DOHH2 (cell line): ENCODE measurements at regions not wholly inside any gene's neighbourhood (a gene's known extent, or its start where the extent isn't known, plus 50 kb on each side); places are given as distances from the start of the nearest gene placed in this dataset.

ENCODE experiments used
- H3F3A ChIP-seq: fragments of 200-600 bp; sonication (generic), shearing (Covaris generic); 2 replicates; pipeline ENCODE4 v1.6.0; 2016; ENCODE audit warnings: antibody characterized with exemption, mild to moderate bottlenecking; ENCODE audit not compliant: control insufficient read depth, insufficient read depth
- H3K27ac ChIP-seq: fragments of 200-600 bp; sonication (generic); 2 replicates; pipeline ENCODE4 v1.5.1; 2014; ENCODE audit warnings: low read depth, mild to moderate bottlenecking, low read length, moderate library complexity
- H3K27me3 ChIP-seq: fragments of 200-600 bp; sonication (generic); 2 replicates; pipeline ENCODE4 v1.6.1; 2014; ENCODE audit warnings: mild to moderate bottlenecking, low read length, mixed read lengths; ENCODE audit not compliant: control insufficient read depth
- H3K36me3 ChIP-seq: fragments of 200-600 bp; sonication (generic); 2 replicates; pipeline ENCODE4 v1.6.1; 2014; ENCODE audit warnings: mild to moderate bottlenecking, low read length, moderate library complexity, mixed read lengths; ENCODE audit not compliant: control insufficient read depth
- H3K4me1 ChIP-seq: fragments of 200-600 bp; sonication (generic); 2 replicates; pipeline ENCODE4 v1.6.1; 2014; ENCODE audit warnings: mild to moderate bottlenecking, low read length, mixed read lengths; ENCODE audit not compliant: control insufficient read depth
- H3K4me2 ChIP-seq: fragments of 200-600 bp; sonication (generic); 2 replicates; pipeline ENCODE4 v1.6.0; 2014; ENCODE audit warnings: mild to moderate bottlenecking, low read length, moderate library complexity
- H3K4me3 ChIP-seq: fragments of 200-600 bp; sonication (generic); 2 replicates; pipeline ENCODE4 v1.5.1; 2014; ENCODE audit warnings: mild to moderate bottlenecking, low read length, mixed read lengths
- H3K79me2 ChIP-seq: fragments of 200-600 bp; sonication (generic); 2 replicates; pipeline ENCODE4 v1.6.1; 2014; ENCODE audit warnings: mild to moderate bottlenecking, low read length, mixed read lengths; ENCODE audit not compliant: control insufficient read depth
- H3K9me2 ChIP-seq: fragments of 200-600 bp; sonication (generic); replicated peaks from 2 replicates; pipeline ENCODE4 v1.6.1; 2014; ENCODE audit warnings: mild to moderate bottlenecking, low read length, mixed read lengths; ENCODE audit not compliant: control insufficient read depth
- H3K9me3 ChIP-seq: fragments of 200-600 bp; sonication (generic); 2 replicates; pipeline ENCODE4 v1.6.1; 2014; ENCODE audit warnings: antibody characterized with exemption, low read length, mixed read lengths; ENCODE audit not compliant: control insufficient read depth, insufficient read depth
- H4K20me1 ChIP-seq: fragments of 200-600 bp; sonication (generic); 2 replicates; pipeline ENCODE4 v1.6.0; 2014; ENCODE audit warnings: low read depth, mild to moderate bottlenecking, antibody characterized with exemption, low read length, moderate library complexity; ENCODE audit not compliant: control insufficient read depth, insufficient read depth
- EZH2phosphoT487 ChIP-seq: fragments of 200-600 bp; sonication (generic); IDR thresholded peaks from 2 replicates; pipeline ENCODE4 v1.6.1; 2017; ENCODE audit warnings: borderline replicate concordance, mild to moderate bottlenecking, antibody characterized with exemption, low read length, moderate library complexity, mixed read lengths
- TF ChIP-seq, protein P1 (sequence below): fragments of 200-600 bp; sonication (generic); IDR thresholded peaks from one replicate; pipeline ENCODE4 v1.5.1; 2014; ENCODE audit warnings: antibody characterized with exemption, mild to moderate bottlenecking, low read depth, low read length; ENCODE audit not compliant: poor library complexity, severe bottlenecking

DNA sequence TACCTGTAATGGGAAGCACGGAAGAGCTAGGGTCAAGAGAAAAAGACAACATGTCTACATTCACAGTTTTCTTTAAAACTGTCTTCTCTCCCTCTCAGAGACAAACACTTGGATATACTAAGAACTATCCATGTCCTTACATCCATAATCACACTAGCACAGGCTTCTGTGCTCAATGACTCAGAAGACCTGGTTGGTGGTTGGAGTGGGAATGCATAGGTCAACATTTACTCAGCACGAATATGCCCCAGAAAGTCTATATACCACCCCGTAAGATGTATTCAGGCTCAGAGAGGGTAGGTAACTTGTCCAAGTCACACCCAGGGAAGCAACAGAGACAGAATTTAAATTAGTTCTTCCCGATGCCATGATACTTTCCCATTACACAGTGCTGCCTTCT is 891.1 kb downstream of the TUSC7 start:
- no peak overlapping the region for H3K4me2 ChIP-seq
- TF ChIP-seq, protein P1, sequence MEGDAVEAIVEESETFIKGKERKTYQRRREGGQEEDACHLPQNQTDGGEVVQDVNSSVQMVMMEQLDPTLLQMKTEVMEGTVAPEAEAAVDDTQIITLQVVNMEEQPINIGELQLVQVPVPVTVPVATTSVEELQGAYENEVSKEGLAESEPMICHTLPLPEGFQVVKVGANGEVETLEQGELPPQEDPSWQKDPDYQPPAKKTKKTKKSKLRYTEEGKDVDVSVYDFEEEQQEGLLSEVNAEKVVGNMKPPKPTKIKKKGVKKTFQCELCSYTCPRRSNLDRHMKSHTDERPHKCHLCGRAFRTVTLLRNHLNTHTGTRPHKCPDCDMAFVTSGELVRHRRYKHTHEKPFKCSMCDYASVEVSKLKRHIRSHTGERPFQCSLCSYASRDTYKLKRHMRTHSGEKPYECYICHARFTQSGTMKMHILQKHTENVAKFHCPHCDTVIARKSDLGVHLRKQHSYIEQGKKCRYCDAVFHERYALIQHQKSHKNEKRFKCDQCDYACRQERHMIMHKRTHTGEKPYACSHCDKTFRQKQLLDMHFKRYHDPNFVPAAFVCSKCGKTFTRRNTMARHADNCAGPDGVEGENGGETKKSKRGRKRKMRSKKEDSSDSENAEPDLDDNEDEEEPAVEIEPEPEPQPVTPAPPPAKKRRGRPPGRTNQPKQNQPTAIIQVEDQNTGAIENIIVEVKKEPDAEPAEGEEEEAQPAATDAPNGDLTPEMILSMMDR, result no peak
- TF ChIP-seq EZH2phosphoT487, result no peak
- H3K27me3 ChIP-seq, result no peaks in the 10 kb centered on the region
- no peaks in the 10 kb centered on the region for H3K9me2 ChIP-seq
- no peaks in the 10 kb centered on the region for H4K20me1 ChIP-seq
- no peaks in the 10 kb centered on the region for H3K4me1 ChIP-seq
- H3K79me2 ChIP-seq, result no peaks in the 10 kb centered on the region
- H3K9me3 ChIP-seq, result no peaks in the 10 kb centered on the region
- H3K36me3 ChIP-seq, result no peaks in the 10 kb centered on the region
- no peaks in the 10 kb centered on the region for H3F3A ChIP-seq
- H3K27ac ChIP-seq, result no peak overlapping the region
- no peak overlapping the region for H3K4me3 ChIP-seq

DNA sequence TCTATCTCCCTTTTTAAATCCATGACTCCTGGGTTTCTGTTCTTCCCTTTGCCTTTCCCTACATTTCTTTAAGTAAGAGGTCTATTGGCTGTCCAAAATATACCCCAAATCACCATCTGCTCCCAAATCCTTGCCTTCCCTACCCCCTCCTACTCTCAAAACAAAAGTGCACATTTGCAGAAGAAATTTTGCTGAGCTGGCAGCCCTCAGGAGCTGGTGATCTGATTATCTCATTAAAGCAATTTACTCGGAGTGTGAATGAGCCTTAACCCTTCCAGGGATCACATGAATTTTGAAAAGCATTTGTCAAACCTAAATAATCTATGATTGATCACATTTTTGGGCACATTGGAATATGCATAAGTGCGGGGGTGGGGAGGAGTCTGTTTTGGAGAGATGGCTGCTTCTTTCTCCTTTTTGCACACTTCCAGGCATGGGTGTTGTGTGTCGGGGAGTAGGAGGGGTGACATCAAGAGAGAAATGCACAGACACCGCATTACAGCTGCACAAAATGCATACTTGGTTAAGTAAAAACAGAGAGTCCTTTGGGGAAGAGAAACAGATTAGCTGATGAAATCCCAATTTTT is 892.6 kb downstream of the TUSC7 start:
- no peaks in the 10 kb centered on the region for H3K36me3 ChIP-seq
- no peak overlapping the region for H3K4me2 ChIP-seq
- no peaks in the 10 kb centered on the region for H4K20me1 ChIP-seq
- no peaks in the 10 kb centered on the region for H3K79me2 ChIP-seq
- H3K9me2 ChIP-seq, result no peaks in the 10 kb centered on the region
- no peaks in the 10 kb centered on the region for H3K27me3 ChIP-seq
- H3K27ac ChIP-seq, result no peak overlapping the region
- H3K4me1 ChIP-seq, result no peaks in the 10 kb centered on the region
- H3F3A ChIP-seq, result no peaks in the 10 kb centered on the region
- no peak for TF ChIP-seq EZH2phosphoT487
- TF ChIP-seq, protein P1, result no peak
- H3K9me3 ChIP-seq, result no peaks in the 10 kb centered on the region
- no peak overlapping the region for H3K4me3 ChIP-seq

DNA sequence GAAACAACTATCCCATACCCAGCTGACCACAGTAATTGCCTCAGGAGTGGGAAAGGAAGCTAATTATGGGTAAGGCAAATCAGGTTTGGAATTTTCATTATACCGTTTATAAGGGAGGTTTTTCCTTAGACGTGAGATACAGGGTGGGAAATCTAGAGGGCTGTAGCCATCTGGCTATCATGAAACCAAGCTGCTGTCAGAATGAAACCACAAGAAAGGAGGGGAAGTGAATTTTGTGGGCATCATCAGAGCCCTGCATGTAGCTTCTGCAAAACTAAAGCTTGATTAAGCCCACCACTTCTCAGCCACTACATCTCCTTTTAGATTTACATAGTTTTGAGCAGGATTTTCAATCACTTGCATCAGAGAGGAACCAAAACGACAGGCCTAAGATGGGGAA is 893.5 kb downstream of the TUSC7 start:
- H3K27me3 ChIP-seq, result no peaks in the 10 kb centered on the region
- TF ChIP-seq, protein P1, result no peak
- TF ChIP-seq EZH2phosphoT487, result no peak
- H3K9me2 ChIP-seq, result no peaks in the 10 kb centered on the region
- no peak overlapping the region for H3K4me3 ChIP-seq
- no peak overlapping the region for H3K27ac ChIP-seq
- no peaks in the 10 kb centered on the region for H3F3A ChIP-seq
- H3K79me2 ChIP-seq, result no peaks in the 10 kb centered on the region
- H4K20me1 ChIP-seq, result no peaks in the 10 kb centered on the region
- no peaks in the 10 kb centered on the region for H3K9me3 ChIP-seq
- H3K4me1 ChIP-seq, result no peaks in the 10 kb centered on the region
- no peak overlapping the region for H3K4me2 ChIP-seq
- H3K36me3 ChIP-seq, result no peaks in the 10 kb centered on the region
